ENCODE measurements at regions not wholly inside any gene's neighbourhood (a gene's known extent, or its start where the extent isn't known, plus 50 kb on each side); places are given as distances from the start of the nearest gene placed in this dataset.

DNA sequence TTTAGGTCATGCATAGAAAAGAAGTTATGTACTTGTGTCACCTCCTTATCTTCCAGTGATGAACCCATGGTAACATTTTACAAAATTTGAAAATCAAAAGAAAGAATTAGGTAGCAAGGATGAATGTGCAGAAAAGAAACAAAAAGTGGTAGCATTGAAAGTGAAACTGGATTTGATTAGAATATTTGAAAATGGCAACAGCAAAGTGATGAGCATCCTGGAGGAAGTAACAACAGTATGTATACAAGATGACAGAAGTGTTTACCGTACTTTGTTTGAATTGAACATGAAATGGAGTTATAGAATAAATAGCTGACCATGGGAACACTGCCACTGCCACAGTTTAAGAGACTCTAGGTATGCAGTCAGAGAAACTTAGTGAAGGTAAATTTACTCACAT, 1313.1 kb downstream of the CDH11 start:
- no peak overlapping the region for H3K14ac ChIP-seq (ENCODE audit: low read length)
- WGBS, 2 donors (ENCODE audit: extremely low coverage in 2 of 2, insufficient read length in 2 of 2, insufficient replicate concordance in 1 of 2) = no CpG with 5 or more reads among the region's 1 CpG

DNA sequence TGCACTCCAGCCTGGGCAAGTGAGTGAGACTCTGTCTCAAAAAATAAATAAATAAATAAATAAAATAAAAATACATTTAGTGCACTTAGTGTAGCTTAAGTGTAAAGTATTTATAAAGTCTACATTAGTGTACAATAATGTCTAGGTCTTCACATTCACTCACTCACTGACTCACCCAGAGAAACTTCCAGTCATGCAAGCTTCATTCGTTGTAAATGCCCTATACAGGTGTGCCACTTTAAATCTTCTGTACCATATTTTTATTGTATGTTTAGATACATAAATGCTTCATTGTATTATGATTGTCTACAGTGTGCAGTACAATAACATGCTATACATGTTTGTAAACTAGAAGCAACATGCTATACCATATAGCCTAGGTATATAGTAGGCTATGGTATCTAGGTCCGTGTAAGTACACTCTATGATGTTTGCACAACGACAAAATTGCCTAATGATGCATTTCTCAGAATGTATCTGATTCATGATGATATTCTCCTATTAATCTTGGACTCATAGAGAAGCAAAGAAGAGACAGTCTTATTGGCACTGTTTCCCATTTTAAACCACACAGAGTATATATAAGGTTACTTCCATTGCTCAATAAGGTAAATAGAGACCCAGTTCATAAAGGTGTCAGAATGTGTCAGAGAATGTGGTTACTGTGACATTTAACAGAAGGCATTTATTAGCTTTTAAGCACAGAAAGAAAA, 1314.9 kb downstream of the CDH11 start:
- Histone ChIP-seq H3K4me1 (ENCODE audit: control insufficient read depth in 2 of 2, insufficient read depth in 1 of 2, low read depth in 1 of 2, low read length in 2 of 2) (no peaks in the 10 kb centered on the region), H3K9ac (ENCODE audit: low read depth, low read length, poor library complexity) (no peak overlapping the region), H2AFZ (ENCODE audit: low read length) (no peak overlapping the region), H2BK5ac (ENCODE audit: low read length) (no peak overlapping the region), H4K8ac (ENCODE audit: low read depth, low read length) (no peak overlapping the region), H3K27me3 (ENCODE audit: control insufficient read depth in 3 of 3, insufficient read depth in 3 of 3, low read depth in 1 of 3, low read length in 3 of 3) (no peaks in the 10 kb centered on the region), H3K4ac (ENCODE audit: low read length) (no peak overlapping the region), H2AK5ac (ENCODE audit: low read depth, low read length) (no peak overlapping the region), H3K36me3 (replicated peaks in 1 of 2; ENCODE audit: control insufficient read depth in 2 of 2, insufficient read depth in 2 of 2, low read length in 2 of 2) (no peaks in the 10 kb centered on the region), H3K79me1 (ENCODE audit: low read depth, low read length) (no peaks in the 10 kb centered on the region), H3K18ac (ENCODE audit: low read length) (no peak overlapping the region), H3K4me3 (ENCODE audit: low read length in 2 of 2) (no peak overlapping the region), H2BK120ac (ENCODE audit: low read depth, low read length) (no peak overlapping the region), H3K14ac (ENCODE audit: low read length) (no peak overlapping the region), H3K27ac (replicated peaks; ENCODE audit: low read length) (no peak overlapping the region), H4K91ac (ENCODE audit: low read depth, low read length, poor library complexity) (no peak overlapping the region), H3K9me3 (replicated peaks in 1 of 2; ENCODE audit: control insufficient read depth in 2 of 2, insufficient read depth in 1 of 2, low read depth in 1 of 2, low read length in 2 of 2) (no peaks in the 10 kb centered on the region), H2BK15ac (ENCODE audit: low read length) (no peak overlapping the region), H2BK12ac (ENCODE audit: low read length) (no peak overlapping the region), H3K4me2 (ENCODE audit: insufficient read depth, low read length, poor library complexity, severe bottlenecking) (no peak overlapping the region), H3K23ac (ENCODE audit: low read depth, low read length, poor library complexity) (no peak overlapping the region)
- no CpG with 5 or more reads among the region's 3 CpGs for WGBS, 2 donors (ENCODE audit: extremely low coverage in 2 of 2, insufficient read length in 2 of 2, insufficient replicate concordance in 1 of 2)
- DNase-seq (ENCODE audit: low spot score) = no peak

More for the DNA sequence above, 1313.1 kb downstream of the CDH11 start:
- Histone ChIP-seq H3K27me3 (ENCODE audit: control insufficient read depth in 3 of 3, insufficient read depth in 3 of 3, low read depth in 1 of 3, low read length in 3 of 3) (no peaks in the 10 kb centered on the region), H4K91ac (ENCODE audit: low read depth, low read length, poor library complexity) (no peak overlapping the region), H3K4ac (ENCODE audit: low read length) (no peak overlapping the region), H3K79me1 (ENCODE audit: low read depth, low read length) (no peaks in the 10 kb centered on the region), H3K18ac (ENCODE audit: low read length) (no peak overlapping the region), H2AFZ (ENCODE audit: low read length) (no peak overlapping the region), H3K9me3 (replicated peaks in 1 of 2; ENCODE audit: control insufficient read depth in 2 of 2, insufficient read depth in 1 of 2, low read depth in 1 of 2, low read length in 2 of 2) (no peaks in the 10 kb centered on the region), H3K4me2 (ENCODE audit: insufficient read depth, low read length, poor library complexity, severe bottlenecking) (no peak overlapping the region), H3K27ac (replicated peaks; ENCODE audit: low read length) (no peak overlapping the region), H3K23ac (ENCODE audit: low read depth, low read length, poor library complexity) (no peak overlapping the region), H2BK15ac (ENCODE audit: low read length) (no peak overlapping the region), H2BK5ac (ENCODE audit: low read length) (no peak overlapping the region), H2BK120ac (ENCODE audit: low read depth, low read length) (no peak overlapping the region), H3K9ac (ENCODE audit: low read depth, low read length, poor library complexity) (no peak overlapping the region), H3K4me3 (ENCODE audit: low read length in 2 of 2) (no peak overlapping the region), H3K4me1 (ENCODE audit: control insufficient read depth in 2 of 2, insufficient read depth in 1 of 2, low read depth in 1 of 2, low read length in 2 of 2) (no peaks in the 10 kb centered on the region), H2AK5ac (ENCODE audit: low read depth, low read length) (no peak overlapping the region), H4K8ac (ENCODE audit: low read depth, low read length) (no peak overlapping the region), H3K36me3 (replicated peaks in 1 of 2; ENCODE audit: control insufficient read depth in 2 of 2, insufficient read depth in 2 of 2, low read length in 2 of 2) (no peaks in the 10 kb centered on the region), H2BK12ac (ENCODE audit: low read length) (no peak overlapping the region)
- no peak for DNase-seq (ENCODE audit: low spot score)

DNA sequence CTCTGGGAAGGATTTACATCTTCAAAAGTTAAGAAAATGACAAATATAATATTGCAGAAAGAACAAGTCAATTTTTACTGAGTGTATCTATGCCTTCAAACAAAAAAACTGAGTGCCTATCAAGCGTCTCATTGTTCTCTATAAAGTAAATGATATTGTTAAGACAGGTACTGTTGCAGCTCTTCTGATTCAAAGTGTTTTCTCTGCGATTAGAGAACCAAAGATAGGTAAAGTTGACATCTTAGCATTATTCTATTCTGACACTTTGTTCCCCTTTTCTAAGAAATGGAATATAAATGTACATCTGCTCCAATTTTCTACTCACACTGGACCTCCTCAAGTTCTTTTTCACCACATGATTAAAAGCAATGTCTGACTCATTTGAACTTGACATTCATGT, 1317.7 kb downstream of the CDH11 start:
- WGBS, 2 donors (ENCODE audit: extremely low coverage in 2 of 2, insufficient read length in 2 of 2, insufficient replicate concordance in 1 of 2) = no CpG with 5 or more reads among the region's 2 CpGs

DNA sequence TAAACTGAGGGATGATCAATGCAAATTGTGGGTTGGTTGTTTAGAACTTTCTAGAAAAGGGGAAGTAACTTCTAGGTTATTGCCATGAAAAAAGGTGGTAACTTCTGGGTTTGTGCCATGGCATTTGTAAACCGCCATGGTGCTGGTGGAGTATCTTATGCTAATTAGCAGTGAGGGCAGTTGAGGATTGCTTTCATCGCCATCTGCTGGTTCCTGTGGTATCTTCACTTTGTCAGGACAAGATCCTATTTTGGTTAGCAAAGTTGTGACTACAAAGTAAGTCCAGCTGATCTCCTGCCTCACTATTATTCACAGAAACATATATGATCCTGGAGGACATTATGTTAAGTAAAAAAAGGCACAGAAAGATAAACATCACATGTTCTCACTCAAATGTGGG, 1332.3 kb downstream of the CDH11 start:
- Histone ChIP-seq H3K4me2 (ENCODE audit: insufficient read depth, low read length, poor library complexity, severe bottlenecking) (no peak overlapping the region), H3K36me3 (replicated peaks in 1 of 2; ENCODE audit: control insufficient read depth in 2 of 2, insufficient read depth in 2 of 2, low read length in 2 of 2) (no peaks in the 10 kb centered on the region), H4K91ac (ENCODE audit: low read depth, low read length, poor library complexity) (no peak overlapping the region), H2BK120ac (ENCODE audit: low read depth, low read length) (no peak overlapping the region), H2AFZ (ENCODE audit: low read length) (no peak overlapping the region), H2BK15ac (ENCODE audit: low read length) (no peak overlapping the region), H2BK5ac (ENCODE audit: low read length) (no peak overlapping the region), H3K14ac (ENCODE audit: low read length) (no peak overlapping the region), H2BK12ac (ENCODE audit: low read length) (no peak overlapping the region), H3K27me3 (ENCODE audit: control insufficient read depth in 3 of 3, insufficient read depth in 3 of 3, low read depth in 1 of 3, low read length in 3 of 3) (no peaks in the 10 kb centered on the region), H3K79me1 (ENCODE audit: low read depth, low read length) (no peaks in the 10 kb centered on the region), H3K9ac (ENCODE audit: low read depth, low read length, poor library complexity) (no peak overlapping the region), H3K4ac (ENCODE audit: low read length) (no peak overlapping the region), H3K23ac (ENCODE audit: low read depth, low read length, poor library complexity) (no peak overlapping the region), H3K4me3 (ENCODE audit: low read length in 2 of 2) (no peak overlapping the region), H3K9me3 (replicated peaks in 1 of 2; ENCODE audit: control insufficient read depth in 2 of 2, insufficient read depth in 1 of 2, low read depth in 1 of 2, low read length in 2 of 2) (peaks cover 9 to 15% of the 10 kb centered on the region in 2 donors), H3K4me1 (ENCODE audit: control insufficient read depth in 2 of 2, insufficient read depth in 1 of 2, low read depth in 1 of 2, low read length in 2 of 2) (no peaks in the 10 kb centered on the region), H2AK5ac (ENCODE audit: low read depth, low read length) (no peak overlapping the region), H3K27ac (replicated peaks; ENCODE audit: low read length) (no peak overlapping the region), H4K8ac (ENCODE audit: low read depth, low read length) (no peak overlapping the region), H3K18ac (ENCODE audit: low read length) (no peak overlapping the region)
- no peak for DNase-seq (ENCODE audit: low spot score)
- WGBS, 2 donors (ENCODE audit: extremely low coverage in 2 of 2, insufficient read length in 2 of 2, insufficient replicate concordance in 1 of 2) = no CpG with 5 or more reads among the region's 2 CpGs

More for the DNA sequence above, 1317.7 kb downstream of the CDH11 start:
- no peak overlapping the region for H3K27ac ChIP-seq (replicated peaks; ENCODE audit: low read length)
- no peak overlapping the region for H3K9ac ChIP-seq (ENCODE audit: low read depth, low read length, poor library complexity)
- no peak overlapping the region for H3K23ac ChIP-seq (ENCODE audit: low read depth, low read length, poor library complexity)
- no peak overlapping the region for H3K4me2 ChIP-seq (ENCODE audit: insufficient read depth, low read length, poor library complexity, severe bottlenecking)
- no peak for DNase-seq (ENCODE audit: low spot score)
- H3K36me3 ChIP-seq (replicated peaks in 1 of 2; ENCODE audit: control insufficient read depth in 2 of 2, insufficient read depth in 2 of 2, low read length in 2 of 2) = no peaks in the 10 kb centered on the region
- no peak overlapping the region for H4K91ac ChIP-seq (ENCODE audit: low read depth, low read length, poor library complexity)
- no peaks in the 10 kb centered on the region for H3K9me3 ChIP-seq (replicated peaks in 1 of 2; ENCODE audit: control insufficient read depth in 2 of 2, insufficient read depth in 1 of 2, low read depth in 1 of 2, low read length in 2 of 2)
- H2BK12ac ChIP-seq (ENCODE audit: low read length) = no peak overlapping the region
- no peak overlapping the region for H4K8ac ChIP-seq (ENCODE audit: low read depth, low read length)
- H3K79me1 ChIP-seq (ENCODE audit: low read depth, low read length) = no peaks in the 10 kb centered on the region
- no peak overlapping the region for H3K14ac ChIP-seq (ENCODE audit: low read length)
- H2BK120ac ChIP-seq (ENCODE audit: low read depth, low read length) = no peak overlapping the region
- no peak overlapping the region for H2BK5ac ChIP-seq (ENCODE audit: low read length)
- H3K4me3 ChIP-seq (ENCODE audit: low read length in 2 of 2) = no peak overlapping the region
- no peak overlapping the region for H2BK15ac ChIP-seq (ENCODE audit: low read length)
- H2AK5ac ChIP-seq (ENCODE audit: low read depth, low read length) = no peak overlapping the region
- no peaks in the 10 kb centered on the region for H3K4me1 ChIP-seq (ENCODE audit: control insufficient read depth in 2 of 2, insufficient read depth in 1 of 2, low read depth in 1 of 2, low read length in 2 of 2)
- H3K4ac ChIP-seq (ENCODE audit: low read length) = no peak overlapping the region
- no peak overlapping the region for H2AFZ ChIP-seq (ENCODE audit: low read length)
- no peaks in the 10 kb centered on the region for H3K27me3 ChIP-seq (ENCODE audit: control insufficient read depth in 3 of 3, insufficient read depth in 3 of 3, low read depth in 1 of 3, low read length in 3 of 3)
- H3K18ac ChIP-seq (ENCODE audit: low read length) = no peak overlapping the region
